MCF 10A (cell line): ENCODE measurements at regions not wholly inside any gene's neighbourhood (a gene's known extent, or its start where the extent isn't known, plus 50 kb on each side); places are given as distances from the start of the nearest gene placed in this dataset.

Experiments
- BruUV-seq: library from RNA; stranded (reverse); fragments of 400-500 nt; replicated peaks from 2 replicates; lab custom pipeline; 2021; lab: Mats Ljungman, UMichigan
- CTCF ChIA-PET: fragments of 300-600 bp; sonication (Branson Sonifier 250); formaldehyde crosslinking; extraction: SDS; loops from one replicate; lab custom pipeline; 2021; ENCODE audit warnings: antibody characterized with exemption, inconsistent platforms; lab: Yijun Ruan, JAX
- POLR2A ChIA-PET: fragments of 300-600, 350-650 bp; sonication (Branson Sonifier 250); formaldehyde crosslinking; extraction: SDS; loops from one replicate; lab custom pipeline; 2020; ENCODE audit warnings: antibody characterized with exemption, inconsistent platforms; lab: Yijun Ruan, JAX
- DNase-seq: peaks from one replicate; pipeline ENCODE4 v3.0.0-alpha.2; 2018; ENCODE audit not compliant: unreplicated experiment
- H3K27ac Mint-ChIP-seq: one replicate; pipeline ENCODE4 v1.8.0; 2022; ENCODE audit warnings: mild to moderate bottlenecking, low read depth, mixed read lengths; ENCODE audit not compliant: unreplicated experiment
- H3K27me3 Mint-ChIP-seq: one replicate; pipeline ENCODE4 v1.8.0; 2022; ENCODE audit warnings: mixed read lengths; ENCODE audit not compliant: insufficient read depth, unreplicated experiment
- H3K36me3 Mint-ChIP-seq: one replicate; pipeline ENCODE4 v1.8.0; 2022; ENCODE audit warnings: mild to moderate bottlenecking, moderate library complexity, mixed read lengths; ENCODE audit not compliant: insufficient read depth, unreplicated experiment
- H3K4me1 Mint-ChIP-seq: one replicate; pipeline ENCODE4 v1.8.0; 2022; ENCODE audit warnings: mixed read lengths; ENCODE audit not compliant: insufficient read depth, unreplicated experiment
- H3K4me3 Mint-ChIP-seq: one replicate; pipeline ENCODE4 v1.8.0; 2022; ENCODE audit warnings: mild to moderate bottlenecking, moderate library complexity, mixed read lengths; ENCODE audit not compliant: unreplicated experiment
- H3K9me3 Mint-ChIP-seq: one replicate; pipeline ENCODE4 v1.8.0; 2022; ENCODE audit warnings: mixed read lengths; ENCODE audit not compliant: unreplicated experiment
- CTCF ChIP-seq: fragments of 200-600 bp; IDR thresholded peaks from one replicate; pipeline ENCODE4 v1.8.0; 2022; ENCODE audit warnings: antibody characterized with exemption, mild to moderate bottlenecking; ENCODE audit not compliant: unreplicated experiment
- intact Hi-C: fragments of 100-400 bp; cut with micrococcal nuclease; formaldehyde crosslinking; loops from 2 replicates; pipeline ENCODE4 v1.14.1; 2022

- Mint-ChIP-seq H3K4me3 (no peak overlapping the region), H3K4me1 (peaks cover 12% of the 10 kb centered on the region), H3K36me3 (no peaks in the 10 kb centered on the region), H3K27me3 (no peaks in the 10 kb centered on the region), H3K9me3 (peaks cover 8% of the 10 kb centered on the region), H3K27ac (no peak overlapping the region)
- ChIA-PET CTCF (no interaction called here), POLR2A (no interaction called here)
- no peak for TF ChIP-seq CTCF
- intact Hi-C loops, result no loop called here
- DNase-seq, result no peak
- BruUV-seq, result no TSS peak
Measured at GRCh38 chr4:137701401-137701800, 169.1 kb upstream of the PCDH18 start.

DNA sequence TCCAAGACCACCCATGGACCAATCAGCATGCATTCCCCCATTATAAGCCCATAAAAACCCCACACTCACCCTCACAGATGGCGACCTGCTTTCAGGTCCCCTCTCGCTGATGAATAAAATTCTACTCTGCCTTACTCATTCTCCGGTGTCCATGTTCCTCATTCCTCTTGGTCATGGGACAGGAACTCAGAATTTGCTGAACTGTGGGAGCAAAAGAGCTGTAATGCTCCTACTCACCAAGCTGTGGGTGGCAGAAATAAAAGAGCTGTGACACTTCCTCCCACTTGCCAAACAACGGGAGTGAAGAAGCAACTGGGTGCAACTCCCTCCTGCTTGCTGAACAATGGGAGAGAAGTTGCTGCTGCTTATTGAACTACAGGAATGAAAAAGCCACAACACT lies 168.5 kb upstream of the PCDH18 start:
- Mint-ChIP-seq H3K4me1 (peaks cover 13% of the 10 kb centered on the region), H3K9me3 (peaks cover 8% of the 10 kb centered on the region), H3K27me3 (no peaks in the 10 kb centered on the region), H3K4me3 (no peak overlapping the region), H3K27ac (peak overlapping the region; percentile 35), H3K36me3 (no peaks in the 10 kb centered on the region)
- TF ChIP-seq CTCF, result no peak
- no peak for DNase-seq
- ChIA-PET POLR2A (no interaction called here), CTCF (interaction anchor here (0.7 kb wide), 1 partner anchor 156 kb away, joined by 3 read pairs; no protein-coding TSS in a partner anchor)
- intact Hi-C loops, result no loop called here
- BruUV-seq, result no TSS peak

GRCh38 chr4:137700072-137700471 lies 167.8 kb upstream of the PCDH18 start:
- no TSS peak for BruUV-seq
- no peaks in the 10 kb centered on the region for H3K36me3 Mint-ChIP-seq
- H3K27me3 Mint-ChIP-seq, result no peaks in the 10 kb centered on the region
- DNase-seq, result no peak
- POLR2A ChIA-PET, result no interaction called here
- peak overlapping the region; percentile 35 for H3K27ac Mint-ChIP-seq
- CTCF ChIA-PET, result interaction anchor here (0.7 kb wide), 1 partner anchor 462 kb away, joined by 7 read pairs; no protein-coding TSS in a partner anchor
- no peak overlapping the region for H3K4me3 Mint-ChIP-seq
- TF ChIP-seq CTCF, result no peak
- peaks cover 8% of the 10 kb centered on the region for H3K9me3 Mint-ChIP-seq
- peaks cover 12% of the 10 kb centered on the region for H3K4me1 Mint-ChIP-seq
- intact Hi-C loops, result no loop called here

DNA sequence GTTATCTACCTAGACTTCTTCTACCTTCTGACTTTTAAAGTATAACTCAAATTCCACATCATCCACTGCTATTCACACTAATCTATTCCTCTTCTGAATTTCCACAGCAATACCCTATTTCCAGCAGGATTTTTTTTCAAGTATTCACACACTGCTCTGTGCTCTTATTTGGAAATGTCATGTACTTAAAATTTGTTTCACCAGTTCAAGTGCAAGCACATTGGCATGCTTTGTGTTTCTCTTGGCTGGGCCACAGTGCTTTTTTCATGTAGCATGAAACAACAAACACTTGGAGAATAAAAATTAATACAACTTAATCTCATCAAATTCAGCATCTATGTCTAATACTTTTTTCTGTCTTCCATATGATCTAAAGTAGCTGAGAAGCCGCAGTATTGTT lies 161.8 kb upstream of the PCDH18 start:
- intact Hi-C loops, result no loop called here
- Mint-ChIP-seq H3K27ac (peak overlapping the region; percentile 3), H3K9me3 (peaks cover 8% of the 10 kb centered on the region), H3K4me3 (no peak overlapping the region), H3K36me3 (no peaks in the 10 kb centered on the region), H3K27me3 (no peaks in the 10 kb centered on the region), H3K4me1 (peaks cover 12% of the 10 kb centered on the region)
- ChIA-PET POLR2A (interaction anchor here (1.2 kb wide), 1 partner anchor 886 kb away, joined by 3 read pairs; no protein-coding TSS in a partner anchor), CTCF (no interaction called here)
- no peak for TF ChIP-seq CTCF
- no peak for DNase-seq
- no TSS peak for BruUV-seq
